Liver (tissue), 8 donors: ENCODE measurements at regions not wholly inside any gene's neighbourhood (a gene's known extent, or its start where the extent isn't known, plus 50 kb on each side); places are given as distances from the start of the nearest gene placed in this dataset.

ENCODE experiments used
- DNase-seq: peaks from one replicate; pipeline ENCODE4 v3.0.0-alpha.2; 2017; ENCODE audit warnings: low spot score
- H3K27ac ChIP-seq, 2 donors: one replicate each; pipeline ENCODE4 v1.7.0; 2013; ENCODE audit warnings: inconsistent platforms in 2 of 2, low read length in 2 of 2, control low read depth in 1 of 2, low read depth in 1 of 2, mild to moderate bottlenecking in 1 of 2
- H3K27me3 ChIP-seq, 4 donors: one replicate each; pipeline versions ENCODE4 v1.6.1 to v1.7.0; 2013; ENCODE audit warnings: low read length in 3 of 4, inconsistent platforms in 1 of 4, mild to moderate bottlenecking in 1 of 4, moderate library complexity in 1 of 4; ENCODE audit not compliant: control insufficient read depth in 4 of 4, insufficient read depth in 4 of 4
- H3K36me3 ChIP-seq, 4 donors: one replicate each; pipeline versions ENCODE4 v1.6.1 to v1.7.0; 2013; ENCODE audit warnings: low read length in 3 of 4, mild to moderate bottlenecking in 3 of 4, low read depth in 1 of 4, moderate library complexity in 1 of 4; ENCODE audit not compliant: control insufficient read depth in 4 of 4, insufficient read depth in 3 of 4
- H3K4me1 ChIP-seq, 4 donors: one replicate each; pipeline versions ENCODE4 v1.6.1 to v1.7.0; 2013; ENCODE audit warnings: low read length in 3 of 4, mild to moderate bottlenecking in 3 of 4, moderate library complexity in 1 of 4; ENCODE audit not compliant: control insufficient read depth in 4 of 4, insufficient read depth in 4 of 4
- H3K4me3 ChIP-seq, 3 donors: one replicate each; pipeline versions ENCODE4 v1.6.1 to v1.7.0; 2013; ENCODE audit warnings: low read length in 3 of 3, control low read depth in 1 of 3, low read depth in 1 of 3, mild to moderate bottlenecking in 1 of 3
- H3K9ac ChIP-seq, 2 donors: one replicate each; pipeline ENCODE4 v1.7.0; 2013; ENCODE audit warnings: low read length in 2 of 2, mild to moderate bottlenecking in 2 of 2, moderate library complexity in 2 of 2, control low read depth in 1 of 2, low read depth in 1 of 2
- H3K9me3 ChIP-seq, 4 donors: one replicate each; pipeline versions ENCODE4 v1.6.1 to v1.7.0; 2013; ENCODE audit warnings: low read length in 3 of 4; ENCODE audit not compliant: control insufficient read depth in 4 of 4
- FOXA2 ChIP-seq: IDR thresholded peaks from 2 replicates; pipeline ENCODE4 v1.6.1; 2016; ENCODE audit warnings: antibody characterized with exemption
- GABPA ChIP-seq, 2 donors: IDR thresholded peaks in 1 of 2; conservative IDR thresholded peaks in 1 of 2; 2 replicates each; pipeline ENCODE4 v1.6.1; 2016; ENCODE audit warnings: antibody characterized with exemption in 2 of 2, mild to moderate bottlenecking in 1 of 2, moderate library complexity in 1 of 2
- HNF4A ChIP-seq, 2 donors: conservative IDR thresholded peaks; 2 replicates each; pipeline ENCODE4 v1.6.1; 2016; ENCODE audit warnings: antibody characterized with exemption in 2 of 2, mild to moderate bottlenecking in 2 of 2
- HNF4G ChIP-seq: IDR thresholded peaks from 2 replicates; pipeline ENCODE4 v1.6.1; 2016; ENCODE audit warnings: antibody characterized with exemption
- RAD21 ChIP-seq, 2 donors: IDR thresholded peaks; 2 replicates each; pipeline ENCODE4 v1.6.1; 2016; ENCODE audit warnings: antibody characterized with exemption in 2 of 2, mild to moderate bottlenecking in 2 of 2
- RXRA ChIP-seq, 2 donors: IDR thresholded peaks; 2 replicates each; pipeline ENCODE4 v1.6.1; 2017 to 2018; ENCODE audit warnings: antibody characterized with exemption in 2 of 2, mild to moderate bottlenecking in 1 of 2
- SP1 ChIP-seq: IDR thresholded peaks from 2 replicates; pipeline ENCODE4 v1.6.1; 2018; ENCODE audit warnings: antibody characterized with exemption, mild to moderate bottlenecking
- TAF1 ChIP-seq: conservative IDR thresholded peaks from 2 replicates; pipeline ENCODE4 v1.6.1; 2016; ENCODE audit warnings: antibody characterized with exemption, mild to moderate bottlenecking
- WGBS: extraction: QIAGEN DNeasy Blood & Tissue Kit; methylation state at CpG from one replicate; pipeline ENCODE4 v1.1.7; 2013; 5-methylcytosine and 5-hydroxymethylcytosine counted together
- TF ChIP-seq, protein P1 (sequence below): IDR thresholded peaks from 2 replicates; pipeline ENCODE4 v1.6.1; 2016; ENCODE audit warnings: antibody characterized with exemption, mild to moderate bottlenecking
- TF ChIP-seq, protein P2 (sequence below): fragments of 150-350 bp; IDR thresholded peaks from 2 replicates; pipeline ENCODE4 v1.5.1; 2017; ENCODE audit warnings: improper control_type of control experiment, low read depth, low read length; ENCODE audit not compliant: missing input control
- TF ChIP-seq, protein P3 (sequence below): IDR thresholded peaks from 2 replicates; pipeline ENCODE4 v1.6.1; 2016; ENCODE audit warnings: antibody characterized with exemption
- TF ChIP-seq, protein P4 (sequence below): IDR thresholded peaks from 2 replicates; pipeline ENCODE4 v1.6.1; 2016; ENCODE audit warnings: antibody characterized with exemption
- TF ChIP-seq, protein P5 (sequence below): IDR thresholded peaks from 2 replicates; pipeline ENCODE4 v1.6.1; 2016; ENCODE audit warnings: antibody characterized with exemption
- donor health status: healthy.
- donor health status: healthy.
- donor health status: healthy.
- donor health status: healthy.
- donor health status: healthy.

DNA sequence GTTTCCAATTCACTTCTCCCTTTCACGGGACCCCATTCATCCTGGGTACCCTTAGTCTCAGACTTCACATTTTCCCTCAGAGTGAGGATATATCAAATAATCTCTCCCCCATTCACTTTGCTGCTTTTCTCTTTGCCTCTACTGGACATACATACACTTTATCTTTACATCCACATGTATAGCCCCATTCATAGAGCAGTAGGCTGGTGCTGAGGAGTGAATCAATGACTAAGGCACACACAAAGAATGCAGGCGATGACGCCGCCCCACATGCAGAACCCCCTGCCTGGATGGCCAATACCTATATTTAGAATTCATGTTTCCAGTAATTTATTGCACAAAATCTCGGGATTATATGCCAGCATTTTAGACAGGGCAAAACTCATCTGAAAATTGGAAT lies 554.3 kb upstream of the TENM3 start:
- 66% methylated on average over 5 of the region's 5 CpGs for WGBS
- Histone ChIP-seq H3K4me1 (no peaks in the 10 kb centered on the region), H3K27ac (no peak overlapping the region), H3K9ac (no peak overlapping the region), H3K9me3 (no peaks in the 10 kb centered on the region), H3K4me3 (no peak overlapping the region), H3K27me3 (peaks cover 0 to 2% (median 0%) of the 10 kb centered on the region in 4 donors), H3K36me3 (no peaks in the 10 kb centered on the region)
- TF ChIP-seq, protein P1, sequence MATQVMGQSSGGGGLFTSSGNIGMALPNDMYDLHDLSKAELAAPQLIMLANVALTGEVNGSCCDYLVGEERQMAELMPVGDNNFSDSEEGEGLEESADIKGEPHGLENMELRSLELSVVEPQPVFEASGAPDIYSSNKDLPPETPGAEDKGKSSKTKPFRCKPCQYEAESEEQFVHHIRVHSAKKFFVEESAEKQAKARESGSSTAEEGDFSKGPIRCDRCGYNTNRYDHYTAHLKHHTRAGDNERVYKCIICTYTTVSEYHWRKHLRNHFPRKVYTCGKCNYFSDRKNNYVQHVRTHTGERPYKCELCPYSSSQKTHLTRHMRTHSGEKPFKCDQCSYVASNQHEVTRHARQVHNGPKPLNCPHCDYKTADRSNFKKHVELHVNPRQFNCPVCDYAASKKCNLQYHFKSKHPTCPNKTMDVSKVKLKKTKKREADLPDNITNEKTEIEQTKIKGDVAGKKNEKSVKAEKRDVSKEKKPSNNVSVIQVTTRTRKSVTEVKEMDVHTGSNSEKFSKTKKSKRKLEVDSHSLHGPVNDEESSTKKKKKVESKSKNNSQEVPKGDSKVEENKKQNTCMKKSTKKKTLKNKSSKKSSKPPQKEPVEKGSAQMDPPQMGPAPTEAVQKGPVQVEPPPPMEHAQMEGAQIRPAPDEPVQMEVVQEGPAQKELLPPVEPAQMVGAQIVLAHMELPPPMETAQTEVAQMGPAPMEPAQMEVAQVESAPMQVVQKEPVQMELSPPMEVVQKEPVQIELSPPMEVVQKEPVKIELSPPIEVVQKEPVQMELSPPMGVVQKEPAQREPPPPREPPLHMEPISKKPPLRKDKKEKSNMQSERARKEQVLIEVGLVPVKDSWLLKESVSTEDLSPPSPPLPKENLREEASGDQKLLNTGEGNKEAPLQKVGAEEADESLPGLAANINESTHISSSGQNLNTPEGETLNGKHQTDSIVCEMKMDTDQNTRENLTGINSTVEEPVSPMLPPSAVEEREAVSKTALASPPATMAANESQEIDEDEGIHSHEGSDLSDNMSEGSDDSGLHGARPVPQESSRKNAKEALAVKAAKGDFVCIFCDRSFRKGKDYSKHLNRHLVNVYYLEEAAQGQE, result no peak
- TF ChIP-seq HNF4A (conservative IDR thresholded peaks at IDR 0.05) (no peak), TAF1 (no peak), RXRA (IDR thresholded peaks at IDR 0.05) (no peak), SP1 (no peak), GABPA (IDR thresholded peaks at IDR 0.05 in 1 of 2, conservative IDR thresholded peaks at IDR 0.05 in 1 of 2) (no peak), RAD21 (IDR thresholded peaks at IDR 0.05) (no peak), FOXA2 (no peak), HNF4G (no peak)
- TF ChIP-seq, protein P2, sequence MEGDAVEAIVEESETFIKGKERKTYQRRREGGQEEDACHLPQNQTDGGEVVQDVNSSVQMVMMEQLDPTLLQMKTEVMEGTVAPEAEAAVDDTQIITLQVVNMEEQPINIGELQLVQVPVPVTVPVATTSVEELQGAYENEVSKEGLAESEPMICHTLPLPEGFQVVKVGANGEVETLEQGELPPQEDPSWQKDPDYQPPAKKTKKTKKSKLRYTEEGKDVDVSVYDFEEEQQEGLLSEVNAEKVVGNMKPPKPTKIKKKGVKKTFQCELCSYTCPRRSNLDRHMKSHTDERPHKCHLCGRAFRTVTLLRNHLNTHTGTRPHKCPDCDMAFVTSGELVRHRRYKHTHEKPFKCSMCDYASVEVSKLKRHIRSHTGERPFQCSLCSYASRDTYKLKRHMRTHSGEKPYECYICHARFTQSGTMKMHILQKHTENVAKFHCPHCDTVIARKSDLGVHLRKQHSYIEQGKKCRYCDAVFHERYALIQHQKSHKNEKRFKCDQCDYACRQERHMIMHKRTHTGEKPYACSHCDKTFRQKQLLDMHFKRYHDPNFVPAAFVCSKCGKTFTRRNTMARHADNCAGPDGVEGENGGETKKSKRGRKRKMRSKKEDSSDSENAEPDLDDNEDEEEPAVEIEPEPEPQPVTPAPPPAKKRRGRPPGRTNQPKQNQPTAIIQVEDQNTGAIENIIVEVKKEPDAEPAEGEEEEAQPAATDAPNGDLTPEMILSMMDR, result no peak
- TF ChIP-seq, protein P3, sequence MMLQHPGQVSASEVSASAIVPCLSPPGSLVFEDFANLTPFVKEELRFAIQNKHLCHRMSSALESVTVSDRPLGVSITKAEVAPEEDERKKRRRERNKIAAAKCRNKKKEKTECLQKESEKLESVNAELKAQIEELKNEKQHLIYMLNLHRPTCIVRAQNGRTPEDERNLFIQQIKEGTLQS, result no peak
- TF ChIP-seq, protein P4, sequence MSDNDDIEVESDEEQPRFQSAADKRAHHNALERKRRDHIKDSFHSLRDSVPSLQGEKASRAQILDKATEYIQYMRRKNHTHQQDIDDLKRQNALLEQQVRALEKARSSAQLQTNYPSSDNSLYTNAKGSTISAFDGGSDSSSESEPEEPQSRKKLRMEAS, result no peak
- DNase-seq, result no peak

DNA sequence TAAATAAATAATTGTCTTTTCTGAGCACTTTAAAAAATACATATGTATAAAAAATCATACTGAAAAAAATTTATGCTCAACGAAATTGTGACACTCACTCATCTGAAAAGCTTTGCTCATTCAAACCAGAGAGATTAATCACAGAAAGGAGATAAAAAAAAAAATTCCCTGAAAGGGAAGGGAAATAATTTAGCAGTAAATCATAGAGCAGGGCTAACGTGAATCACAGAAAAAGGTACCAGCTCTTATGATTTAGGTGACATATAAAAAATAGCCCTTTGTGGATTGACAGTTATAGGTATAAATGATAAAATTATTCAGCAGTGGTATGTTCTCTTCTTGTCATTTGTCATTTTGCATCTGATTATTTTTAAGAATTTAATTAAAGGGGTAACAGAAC lies 552.7 kb upstream of the TENM3 start:
- Histone ChIP-seq H3K27ac (no peak overlapping the region), H3K27me3 (peaks cover 0 to 2% (median 0%) of the 10 kb centered on the region in 4 donors), H3K9ac (no peak overlapping the region), H3K4me1 (no peaks in the 10 kb centered on the region), H3K4me3 (no peak overlapping the region), H3K9me3 (no peaks in the 10 kb centered on the region), H3K36me3 (no peaks in the 10 kb centered on the region)
- TF ChIP-seq, protein P3, result no peak
- TF ChIP-seq, protein P5, sequence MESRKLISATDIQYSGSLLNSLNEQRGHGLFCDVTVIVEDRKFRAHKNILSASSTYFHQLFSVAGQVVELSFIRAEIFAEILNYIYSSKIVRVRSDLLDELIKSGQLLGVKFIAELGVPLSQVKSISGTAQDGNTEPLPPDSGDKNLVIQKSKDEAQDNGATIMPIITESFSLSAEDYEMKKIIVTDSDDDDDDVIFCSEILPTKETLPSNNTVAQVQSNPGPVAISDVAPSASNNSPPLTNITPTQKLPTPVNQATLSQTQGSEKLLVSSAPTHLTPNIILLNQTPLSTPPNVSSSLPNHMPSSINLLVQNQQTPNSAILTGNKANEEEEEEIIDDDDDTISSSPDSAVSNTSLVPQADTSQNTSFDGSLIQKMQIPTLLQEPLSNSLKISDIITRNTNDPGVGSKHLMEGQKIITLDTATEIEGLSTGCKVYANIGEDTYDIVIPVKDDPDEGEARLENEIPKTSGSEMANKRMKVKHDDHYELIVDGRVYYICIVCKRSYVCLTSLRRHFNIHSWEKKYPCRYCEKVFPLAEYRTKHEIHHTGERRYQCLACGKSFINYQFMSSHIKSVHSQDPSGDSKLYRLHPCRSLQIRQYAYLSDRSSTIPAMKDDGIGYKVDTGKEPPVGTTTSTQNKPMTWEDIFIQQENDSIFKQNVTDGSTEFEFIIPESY, result no peak
- TF ChIP-seq TAF1, result no peak
- TF ChIP-seq SP1, result no peak
- DNase-seq, result no peak
- WGBS, result 51% methylated on average over 2 of the region's 2 CpGs
